Lower lobe of right lung (tissue), 2 donors: ENCODE measurements at regions not wholly inside any gene's neighbourhood (a gene's known extent, or its start where the extent isn't known, plus 50 kb on each side); places are given as distances from the start of the nearest gene placed in this dataset.

Experiments
- ATAC-seq, 2 donors: fragments of 200-7000 bp; cut with Tn5 transposase; one replicate each; pipeline ENCODE4 v1.9.1; 2020 to 2022; ENCODE audit warnings: mild to moderate bottlenecking in 2 of 2, moderate library complexity in 2 of 2
- DNase-seq: peaks from one replicate; pipeline ENCODE4 v3.0.0-alpha.2; 2020
- H3K27ac ChIP-seq: fragments of 200-600 bp; one replicate; pipeline ENCODE4 v1.8.0; 2022
- H3K27me3 ChIP-seq: fragments of 200-600 bp; one replicate; pipeline ENCODE4 v1.8.0; 2022; ENCODE audit warnings: low read depth
- H3K36me3 ChIP-seq: fragments of 200-600 bp; one replicate; pipeline ENCODE4 v1.8.0; 2022; ENCODE audit warnings: mild to moderate bottlenecking
- H3K4me1 ChIP-seq: fragments of 200-600 bp; one replicate; pipeline ENCODE4 v1.8.0; 2022
- H3K4me3 ChIP-seq: fragments of 200-600 bp; one replicate; pipeline ENCODE4 v1.8.0; 2022; ENCODE audit warnings: mild to moderate bottlenecking
- H3K9me3 ChIP-seq: fragments of 200-600 bp; one replicate; pipeline ENCODE4 v1.8.0; 2022
- intact Hi-C: fragments of 100-400 bp; cut with DNase I; formaldehyde crosslinking; loops from one replicate; pipeline ENCODE4 v1.11.0; 2022
- TF ChIP-seq, protein P1 (sequence below): fragments of 200-600 bp; IDR thresholded peaks from one replicate; pipeline ENCODE4 v1.8.0; 2022; ENCODE audit warnings: antibody characterized with exemption, mild to moderate bottlenecking
- donor health status: DM: no; HTN: yes; CAD: no; lungs with severe emphysema.

DNA sequence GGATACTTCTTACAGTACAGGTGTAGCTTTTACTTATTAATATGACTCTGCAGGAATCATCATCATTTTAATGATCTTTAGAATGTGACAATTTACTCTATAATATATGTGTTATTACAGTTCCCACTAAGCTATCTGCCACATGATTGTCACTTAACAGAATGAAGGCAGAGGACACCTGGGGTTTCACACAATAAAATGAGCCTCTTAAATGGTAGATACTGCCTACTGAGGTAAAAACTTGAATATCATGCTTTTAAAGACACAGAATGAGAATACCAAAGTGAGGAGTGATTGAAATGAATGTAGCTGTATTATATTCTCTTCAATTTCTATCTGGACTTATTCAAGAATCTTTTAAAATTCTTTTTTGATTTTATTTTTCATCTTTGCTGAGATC lies 1255.3 kb upstream of the LRRN3 start:
- intact Hi-C loops = no loop called here
- no peak for ATAC-seq
- H3K9me3 ChIP-seq = no peaks in the 10 kb centered on the region
- no peak overlapping the region for H3K27ac ChIP-seq
- no peak for DNase-seq
- H3K4me1 ChIP-seq = no peaks in the 10 kb centered on the region
- no peak overlapping the region for H3K4me3 ChIP-seq
- H3K36me3 ChIP-seq = no peaks in the 10 kb centered on the region
- TF ChIP-seq, protein P1, sequence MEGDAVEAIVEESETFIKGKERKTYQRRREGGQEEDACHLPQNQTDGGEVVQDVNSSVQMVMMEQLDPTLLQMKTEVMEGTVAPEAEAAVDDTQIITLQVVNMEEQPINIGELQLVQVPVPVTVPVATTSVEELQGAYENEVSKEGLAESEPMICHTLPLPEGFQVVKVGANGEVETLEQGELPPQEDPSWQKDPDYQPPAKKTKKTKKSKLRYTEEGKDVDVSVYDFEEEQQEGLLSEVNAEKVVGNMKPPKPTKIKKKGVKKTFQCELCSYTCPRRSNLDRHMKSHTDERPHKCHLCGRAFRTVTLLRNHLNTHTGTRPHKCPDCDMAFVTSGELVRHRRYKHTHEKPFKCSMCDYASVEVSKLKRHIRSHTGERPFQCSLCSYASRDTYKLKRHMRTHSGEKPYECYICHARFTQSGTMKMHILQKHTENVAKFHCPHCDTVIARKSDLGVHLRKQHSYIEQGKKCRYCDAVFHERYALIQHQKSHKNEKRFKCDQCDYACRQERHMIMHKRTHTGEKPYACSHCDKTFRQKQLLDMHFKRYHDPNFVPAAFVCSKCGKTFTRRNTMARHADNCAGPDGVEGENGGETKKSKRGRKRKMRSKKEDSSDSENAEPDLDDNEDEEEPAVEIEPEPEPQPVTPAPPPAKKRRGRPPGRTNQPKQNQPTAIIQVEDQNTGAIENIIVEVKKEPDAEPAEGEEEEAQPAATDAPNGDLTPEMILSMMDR = no peak
- H3K27me3 ChIP-seq = no peaks in the 10 kb centered on the region

GRCh38 chr7:109836016-109836415 lies 1254.9 kb upstream of the LRRN3 start:
- no peak overlapping the region for H3K4me3 ChIP-seq
- intact Hi-C loops = no loop called here
- DNase-seq (no peak), ATAC-seq (no peak)
- H3K27me3 ChIP-seq = no peaks in the 10 kb centered on the region
- no peak overlapping the region for H3K27ac ChIP-seq
- TF ChIP-seq, protein P1 = no peak
- no peaks in the 10 kb centered on the region for H3K4me1 ChIP-seq
- no peaks in the 10 kb centered on the region for H3K36me3 ChIP-seq
- H3K9me3 ChIP-seq = no peaks in the 10 kb centered on the region

- H3K27me3 ChIP-seq = no peaks in the 10 kb centered on the region
- no peaks in the 10 kb centered on the region for H3K4me1 ChIP-seq
- no peaks in the 10 kb centered on the region for H3K36me3 ChIP-seq
- ATAC-seq = no peak
- no peak for DNase-seq
- intact Hi-C loops = no loop called here
- TF ChIP-seq, protein P1 = no peak
- no peak overlapping the region for H3K4me3 ChIP-seq
- no peak overlapping the region for H3K27ac ChIP-seq
- no peaks in the 10 kb centered on the region for H3K9me3 ChIP-seq
These were observed 1248.5 kb upstream of the LRRN3 start for GRCh38 chr7:109842386-109842785.

- intact Hi-C loops = no loop called here
- H3K27ac ChIP-seq = no peak overlapping the region
- no peak overlapping the region for H3K4me3 ChIP-seq
- H3K4me1 ChIP-seq = no peaks in the 10 kb centered on the region
- H3K36me3 ChIP-seq = no peaks in the 10 kb centered on the region
- TF ChIP-seq, protein P1 = peak; percentile 33
- DNase-seq (no peak), ATAC-seq (no peak)
- H3K27me3 ChIP-seq = no peaks in the 10 kb centered on the region
- H3K9me3 ChIP-seq = no peaks in the 10 kb centered on the region
These were observed 1246.6 kb upstream of the LRRN3 start for GRCh38 chr7:109844362-109844761.

DNA sequence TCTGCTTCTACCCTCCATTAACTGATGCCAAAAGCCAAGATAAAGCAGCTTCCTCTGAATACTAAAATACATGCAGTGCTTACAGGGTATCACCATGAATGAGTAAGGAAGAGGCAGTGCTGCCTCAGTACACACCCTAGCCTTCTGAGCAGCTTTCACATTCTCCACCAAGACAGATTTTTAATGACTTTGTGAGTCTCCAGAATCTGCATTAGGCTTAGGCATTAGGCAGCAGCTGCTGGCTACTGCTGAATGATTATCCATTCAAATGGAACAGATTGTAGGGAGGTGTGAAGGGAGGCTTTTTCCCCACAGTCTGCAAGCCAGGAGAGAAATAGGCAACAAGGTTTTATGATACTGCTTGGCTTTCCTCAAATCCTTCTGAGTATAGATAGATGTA lies 1226.7 kb upstream of the LRRN3 start:
- H3K9me3 ChIP-seq = no peaks in the 10 kb centered on the region
- TF ChIP-seq, protein P1 = no peak
- H3K36me3 ChIP-seq = no peaks in the 10 kb centered on the region
- no peaks in the 10 kb centered on the region for H3K27me3 ChIP-seq
- intact Hi-C loops = no loop called here
- H3K4me1 ChIP-seq = no peaks in the 10 kb centered on the region
- DNase-seq = no peak
- ATAC-seq = no peak
- no peak overlapping the region for H3K4me3 ChIP-seq
- no peak overlapping the region for H3K27ac ChIP-seq
